ENCODE measurements at regions not wholly inside any gene's neighbourhood (a gene's known extent, or its start where the extent isn't known, plus 50 kb on each side); places are given as distances from the start of the nearest gene placed in this dataset.

GRCh38 chr11:69902337-69902736, 83.1 kb upstream of the FGF3 start:
- Mint-ChIP-seq H3K4me1 (ENCODE audit: low read depth) (no peaks in the 10 kb centered on the region), H3K4me3 (no peak overlapping the region), H3K9me3 (no peaks in the 10 kb centered on the region), H3K27me3 (peaks cover 47% of the 10 kb centered on the region), H3K27ac (no peak overlapping the region), H3K36me3 (ENCODE audit: low read depth) (no peaks in the 10 kb centered on the region)
- no peak overlapping the region for H3K4me3 ChIP-seq (ENCODE audit: low read length)
- H3K9me3 ChIP-seq (ENCODE audit: control insufficient read depth in 1 of 2, insufficient read depth in 1 of 2, low read length in 2 of 2) = peaks cover 0 to 4% of the 10 kb centered on the region in 2 experiments
- peaks cover 2 to 14% of the 10 kb centered on the region in 2 experiments for H3K27me3 ChIP-seq (ENCODE audit: control insufficient read depth in 1 of 2, insufficient read depth in 2 of 2, low read length in 2 of 2)
- intact Hi-C loops (cut with DNase I, micrococcal nuclease) = no loop called here
- no peak overlapping the region for H3K27ac ChIP-seq (ENCODE audit: low read depth in 1 of 2, low read length in 2 of 2)
- ATAC-seq (ENCODE audit: poor library complexity) = no peak
- CTCF ChIA-PET = no interaction called here
- no peak for TF ChIP-seq CTCF (IDR thresholded peaks at IDR 0.05)
- no peaks in the 10 kb centered on the region for H3K36me3 ChIP-seq (ENCODE audit: insufficient read depth, low read length)
- DNase-seq = no peak
- H3K4me1 ChIP-seq (ENCODE audit: insufficient read depth, low read length) = no peaks in the 10 kb centered on the region
- POLR2A ChIA-PET = no interaction called here

GRCh38 chr11:69903211-69903610, 84.0 kb upstream of the FGF3 start:
- Histone ChIP-seq H3K4me3 (ENCODE audit: low read length) (no peak overlapping the region), H3K36me3 (ENCODE audit: insufficient read depth, low read length) (no peaks in the 10 kb centered on the region), H3K9me3 (ENCODE audit: control insufficient read depth in 1 of 2, insufficient read depth in 1 of 2, low read length in 2 of 2) (peaks cover 0 to 4% of the 10 kb centered on the region in 2 experiments), H3K27me3 (ENCODE audit: control insufficient read depth in 1 of 2, insufficient read depth in 2 of 2, low read length in 2 of 2) (peaks cover 2 to 13% of the 10 kb centered on the region in 2 experiments), H3K27ac (ENCODE audit: low read depth in 1 of 2, low read length in 2 of 2) (no peak overlapping the region), H3K4me1 (ENCODE audit: insufficient read depth, low read length) (no peaks in the 10 kb centered on the region)
- Mint-ChIP-seq H3K36me3 (ENCODE audit: low read depth) (no peaks in the 10 kb centered on the region), H3K27ac (no peak overlapping the region), H3K4me1 (ENCODE audit: low read depth) (no peaks in the 10 kb centered on the region), H3K27me3 (peaks cover 47% of the 10 kb centered on the region), H3K9me3 (no peaks in the 10 kb centered on the region), H3K4me3 (no peak overlapping the region)
- TF ChIP-seq CTCF (IDR thresholded peaks at IDR 0.05) = no peak
- ChIA-PET CTCF (no interaction called here), POLR2A (no interaction called here)
- DNase-seq (no peak), ATAC-seq (ENCODE audit: poor library complexity) (no peak)
- intact Hi-C loops (cut with DNase I, micrococcal nuclease) = no loop called here

GRCh38 chr11:69904161-69904973, 85.2 kb upstream of the FGF3 start:
- intact Hi-C loops (cut with DNase I, micrococcal nuclease) = no loop called here
- Histone ChIP-seq H3K9me3 (ENCODE audit: control insufficient read depth in 1 of 2, insufficient read depth in 1 of 2, low read length in 2 of 2) (peaks cover 0 to 4% of the 10 kb centered on the region in 2 experiments), H3K4me1 (ENCODE audit: insufficient read depth, low read length) (no peaks in the 10 kb centered on the region), H3K27me3 (ENCODE audit: control insufficient read depth in 1 of 2, insufficient read depth in 2 of 2, low read length in 2 of 2) (peaks cover 3 to 13% of the 10 kb centered on the region in 2 experiments), H3K27ac (ENCODE audit: low read depth in 1 of 2, low read length in 2 of 2) (no peak overlapping the region), H3K4me3 (ENCODE audit: low read length) (no peak overlapping the region), H3K36me3 (ENCODE audit: insufficient read depth, low read length) (no peaks in the 10 kb centered on the region)
- Mint-ChIP-seq H3K36me3 (ENCODE audit: low read depth) (no peaks in the 10 kb centered on the region), H3K4me1 (ENCODE audit: low read depth) (no peaks in the 10 kb centered on the region), H3K27me3 (peaks cover 47% of the 10 kb centered on the region), H3K27ac (no peak overlapping the region), H3K9me3 (no peaks in the 10 kb centered on the region), H3K4me3 (no peak overlapping the region)
- POLR2A ChIA-PET = no interaction called here
- no peak for DNase-seq
- TF ChIP-seq CTCF (IDR thresholded peaks at IDR 0.05) = no peak
- ATAC-seq (ENCODE audit: poor library complexity) = no peak
- CTCF ChIA-PET = no interaction called here

All from CD4-positive, alpha-beta T cell (primary cell).